KOPT-K1 (cell line): ENCODE measurements at regions not wholly inside any gene's neighbourhood (a gene's known extent, or its start where the extent isn't known, plus 50 kb on each side); places are given as distances from the start of the nearest gene placed in this dataset.

Experiments used
- H3K27ac ChIP-seq: fragments of 200-600 bp; sonication (generic); 2 replicates; pipeline ENCODE4 v1.5.1; 2016; ENCODE audit warnings: antibody characterized with exemption, mild to moderate bottlenecking, low read depth, low read length; ENCODE audit not compliant: poor library complexity, severe bottlenecking
- H3K36me3 ChIP-seq: fragments of 200-600 bp; sonication (generic); 2 replicates; pipeline ENCODE4 v1.5.1; 2017; ENCODE audit warnings: antibody characterized with exemption, mild to moderate bottlenecking, low read length, moderate library complexity; ENCODE audit not compliant: insufficient read depth
- H3K9me3 ChIP-seq: fragments of 200-600 bp; sonication (generic); 2 replicates; pipeline ENCODE4 v1.5.1; 2017; ENCODE audit warnings: antibody characterized with exemption, low read length, mild to moderate bottlenecking; ENCODE audit not compliant: insufficient read depth, poor library complexity, severe bottlenecking

DNA sequence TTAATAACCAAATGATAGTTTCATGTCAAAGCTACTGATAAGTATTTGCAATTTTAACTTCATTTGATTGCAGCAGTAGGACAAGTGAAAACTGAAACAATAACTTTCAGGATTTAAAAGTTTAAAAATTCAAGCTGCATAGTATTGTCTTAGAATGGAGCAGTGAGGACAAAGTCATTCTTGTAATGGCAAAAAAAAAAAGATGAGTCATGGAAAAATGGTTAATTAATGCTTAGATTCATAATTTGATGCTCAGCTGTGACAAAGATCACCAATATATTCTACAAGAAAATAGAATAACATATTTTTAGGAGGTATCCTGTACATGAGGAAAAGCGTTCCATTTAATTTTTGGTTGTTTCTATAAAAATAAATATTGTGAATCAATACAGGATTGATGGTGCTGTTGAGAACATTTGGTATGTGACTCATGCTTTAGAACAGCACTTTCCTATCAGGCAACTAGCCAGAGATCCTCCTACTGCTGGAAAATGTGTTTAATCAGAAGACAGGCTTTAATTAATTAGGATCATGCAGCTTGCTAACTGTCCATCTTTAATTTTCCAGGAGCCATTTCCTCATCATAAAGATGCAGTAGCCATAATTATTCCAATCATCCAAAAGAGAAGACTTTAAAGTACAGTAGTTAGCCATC, 239.0 kb upstream of the MMADHC start:
- H3K36me3 ChIP-seq = no peaks in the 10 kb centered on the region
- no peaks in the 10 kb centered on the region for H3K9me3 ChIP-seq
- H3K27ac ChIP-seq = no peak overlapping the region

DNA sequence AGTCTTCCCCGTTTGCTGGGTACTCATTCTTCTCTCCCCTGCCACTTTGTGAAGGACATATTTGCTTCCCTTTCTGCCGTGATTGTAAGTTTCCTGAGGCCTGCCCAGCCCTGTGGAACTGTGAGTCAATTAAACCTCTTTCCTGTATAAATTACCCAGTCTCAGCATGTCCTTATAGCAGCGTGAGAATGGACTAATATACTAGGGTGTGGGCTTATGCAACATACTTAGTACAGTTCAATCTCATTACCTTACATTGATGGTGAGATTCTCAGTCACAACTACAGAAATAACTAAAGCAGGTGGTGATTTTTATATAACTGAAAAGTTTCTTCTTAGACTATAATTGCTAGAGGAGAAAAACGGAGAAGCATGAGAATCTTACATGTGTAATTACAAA, 237.9 kb upstream of the MMADHC start:
- H3K9me3 ChIP-seq = no peaks in the 10 kb centered on the region

DNA sequence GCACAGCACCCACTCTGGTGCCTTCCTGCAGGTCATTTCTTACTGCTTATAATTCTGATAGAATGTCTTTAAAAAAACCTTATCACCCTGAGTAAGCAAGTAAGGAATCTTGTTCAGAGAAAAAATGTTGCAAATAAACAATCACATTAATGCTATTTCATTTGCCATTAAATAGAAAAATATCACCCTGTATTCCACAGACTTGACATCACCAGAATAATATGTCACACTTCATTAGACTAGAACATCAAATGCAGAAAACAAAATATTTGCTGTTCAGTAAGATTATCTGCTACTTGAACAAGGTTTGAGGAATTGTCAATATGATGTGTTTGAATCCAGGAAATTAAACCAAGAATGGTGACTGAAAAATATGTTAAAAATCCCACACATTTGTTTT, 236.6 kb upstream of the MMADHC start:
- Histone ChIP-seq H3K27ac (no peak overlapping the region), H3K36me3 (no peaks in the 10 kb centered on the region), H3K9me3 (no peaks in the 10 kb centered on the region)

More for the DNA sequence above, 237.9 kb upstream of the MMADHC start:
- H3K36me3 ChIP-seq = no peaks in the 10 kb centered on the region
- H3K27ac ChIP-seq = no peak overlapping the region

DNA sequence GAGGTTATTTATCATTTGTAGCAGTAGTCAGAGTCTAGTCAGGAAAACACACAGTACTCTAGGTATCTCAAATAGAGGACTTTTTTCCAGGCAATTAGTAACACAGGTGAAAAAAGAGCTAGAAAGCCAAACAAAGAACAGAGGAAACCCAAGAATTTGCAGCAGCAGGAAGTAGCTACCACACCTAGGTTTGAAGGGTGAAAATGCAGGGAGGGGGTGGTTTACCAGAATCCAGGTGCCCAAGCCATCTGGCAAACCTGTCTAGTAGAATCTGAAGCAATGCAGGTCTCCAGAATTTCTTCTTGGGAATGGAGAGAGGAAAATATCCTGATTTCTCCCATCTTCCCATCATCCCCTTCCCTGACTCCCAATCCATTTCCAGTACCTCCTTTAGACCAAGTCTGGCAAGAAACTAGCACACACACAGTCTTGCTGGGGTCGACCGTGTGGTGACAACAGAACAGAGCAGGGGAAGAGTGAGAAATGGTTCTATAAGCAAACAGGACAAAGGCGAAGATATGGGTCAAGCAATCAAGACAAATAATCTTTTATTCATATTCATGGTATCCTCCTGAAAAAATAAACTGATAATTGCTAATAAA, 231.9 kb upstream of the MMADHC start:
- Histone ChIP-seq H3K36me3 (no peaks in the 10 kb centered on the region), H3K27ac (no peak overlapping the region), H3K9me3 (no peaks in the 10 kb centered on the region)

DNA sequence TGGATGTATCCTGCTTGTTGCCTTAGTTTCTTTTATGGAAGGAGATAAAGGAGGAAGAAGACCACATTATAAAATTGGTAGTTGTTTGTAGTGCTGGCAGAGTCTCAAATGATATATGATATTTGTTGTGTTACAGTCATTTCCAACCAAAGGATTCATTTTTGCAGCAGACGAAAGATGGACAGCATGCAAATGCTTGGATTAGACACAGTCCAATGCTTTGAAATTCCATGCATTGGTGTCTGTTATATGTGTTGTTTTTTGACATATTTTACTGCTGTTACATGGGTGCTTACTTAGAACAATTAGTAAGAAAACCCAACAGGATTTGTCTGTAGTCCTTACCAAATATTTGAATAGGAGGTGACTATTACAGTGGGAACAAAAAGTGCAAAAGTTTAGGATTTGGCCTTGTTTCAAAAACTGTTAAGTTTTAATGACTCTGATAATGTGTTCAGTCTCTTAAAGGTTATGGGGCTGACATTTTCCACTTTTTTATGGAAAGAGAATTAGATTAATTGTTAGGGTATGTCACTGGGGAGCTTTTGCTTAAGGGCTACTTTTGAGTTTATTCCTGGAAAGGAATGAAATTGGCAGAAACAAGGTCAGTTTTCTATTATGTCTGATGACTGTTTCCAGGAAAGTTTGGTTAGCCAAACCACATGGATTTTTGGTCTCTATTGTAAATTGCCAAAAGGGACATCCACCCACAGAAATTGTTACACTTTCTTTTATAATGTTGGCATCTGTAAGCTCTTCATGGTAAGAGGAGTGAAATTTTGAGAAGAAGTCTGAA, 229.4 kb upstream of the MMADHC start:
- H3K36me3 ChIP-seq = no peaks in the 10 kb centered on the region
- H3K27ac ChIP-seq = no peak overlapping the region
- no peaks in the 10 kb centered on the region for H3K9me3 ChIP-seq

DNA sequence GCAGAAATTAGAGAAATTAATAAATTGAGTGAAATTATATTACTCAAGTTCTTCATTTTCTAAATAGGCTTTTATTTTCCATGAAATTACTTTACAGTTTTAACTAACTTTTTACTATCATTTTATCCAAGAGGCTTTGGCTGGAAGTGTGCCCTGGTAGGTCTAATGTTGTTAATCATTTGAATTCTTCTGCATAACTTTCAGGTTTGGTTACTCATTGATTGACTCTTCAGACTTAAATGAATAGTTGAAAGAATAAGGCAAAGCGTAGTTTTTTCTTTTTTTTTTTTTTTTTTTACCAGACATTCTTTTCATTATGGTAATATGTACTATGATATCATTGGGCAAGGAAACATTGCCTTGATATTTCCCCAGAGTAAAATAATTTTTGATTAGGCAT, 228.4 kb upstream of the MMADHC start:
- no peaks in the 10 kb centered on the region for H3K36me3 ChIP-seq
- no peaks in the 10 kb centered on the region for H3K9me3 ChIP-seq
- no peak overlapping the region for H3K27ac ChIP-seq

DNA sequence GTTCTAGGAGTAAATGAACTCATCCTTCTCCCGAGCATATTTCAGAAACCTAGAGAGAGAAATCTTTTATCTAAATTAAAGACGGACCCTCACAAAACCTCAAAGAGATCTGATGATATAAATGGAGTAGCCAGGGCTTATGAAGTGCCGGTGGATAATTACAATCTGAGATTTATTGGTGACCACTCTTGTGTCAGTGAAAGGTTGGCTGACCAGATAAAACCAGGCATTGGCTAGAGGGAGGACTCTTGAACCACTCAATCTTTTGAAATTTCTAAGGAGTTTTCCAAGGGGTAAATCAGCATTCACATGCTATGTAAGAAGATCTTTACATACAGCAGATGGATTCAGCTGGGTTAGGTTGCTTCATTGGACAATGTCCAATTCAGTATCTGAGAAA, 227.3 kb upstream of the MMADHC start:
- H3K36me3 ChIP-seq = no peaks in the 10 kb centered on the region
- no peak overlapping the region for H3K27ac ChIP-seq
- H3K9me3 ChIP-seq = no peaks in the 10 kb centered on the region

DNA sequence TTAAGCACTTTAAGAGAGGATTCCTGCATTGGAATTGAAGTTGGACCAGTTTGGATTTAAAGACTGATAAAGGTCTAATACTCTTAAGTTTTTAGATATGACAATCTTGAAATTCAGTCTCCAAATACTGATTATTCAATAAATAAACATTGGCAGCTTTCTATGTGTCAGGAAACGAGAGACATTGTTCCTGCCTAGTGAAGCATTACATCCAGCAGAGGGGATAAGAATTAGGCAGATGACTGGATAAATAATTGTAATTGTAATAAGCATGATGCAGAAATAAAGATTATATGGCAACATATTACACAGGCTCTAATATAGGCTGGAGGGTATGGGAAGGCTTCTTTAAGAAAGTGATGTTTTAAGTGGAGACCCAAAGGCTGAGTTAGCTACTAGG, 226.5 kb upstream of the MMADHC start:
- Histone ChIP-seq H3K36me3 (no peaks in the 10 kb centered on the region), H3K9me3 (no peaks in the 10 kb centered on the region), H3K27ac (no peak overlapping the region)

DNA sequence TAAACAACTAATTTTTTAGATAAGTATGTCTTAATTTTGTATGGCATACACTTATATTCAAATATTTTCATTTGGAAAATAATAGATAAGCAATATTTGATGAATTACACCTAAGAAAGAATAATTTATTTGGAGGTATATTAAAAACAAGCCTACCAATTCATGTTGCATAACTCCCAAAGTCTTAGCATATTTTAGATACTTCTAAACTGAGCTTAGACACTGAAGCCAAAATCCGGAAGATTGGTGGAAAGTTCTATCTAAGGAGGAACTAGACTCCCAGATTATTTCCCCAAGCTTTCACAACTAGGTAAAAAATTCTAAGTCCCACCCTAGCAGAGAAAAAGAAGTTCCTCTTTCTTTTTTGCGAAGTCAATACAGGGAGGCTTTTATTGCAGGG, 221.0 kb upstream of the MMADHC start:
- Histone ChIP-seq H3K36me3 (no peaks in the 10 kb centered on the region), H3K27ac (no peak overlapping the region), H3K9me3 (no peaks in the 10 kb centered on the region)

DNA sequence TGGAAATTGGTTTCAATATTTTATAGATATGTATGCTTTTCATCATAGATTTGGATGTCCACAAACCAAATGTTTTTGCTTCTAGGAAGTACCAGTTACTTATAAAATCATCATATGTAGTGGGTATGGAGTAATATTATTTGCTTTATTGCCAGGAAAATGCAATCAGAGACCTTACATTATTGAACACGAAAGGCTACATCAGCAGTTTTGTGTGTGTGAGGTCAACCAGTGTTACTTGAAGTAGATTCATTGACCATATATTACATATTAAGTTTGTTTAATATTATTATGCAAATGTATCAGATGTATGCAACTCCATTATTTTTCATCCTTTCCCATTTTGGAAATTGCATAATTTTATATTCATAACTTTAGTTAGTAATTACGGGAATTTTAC, 219.1 kb upstream of the MMADHC start:
- H3K9me3 ChIP-seq = no peaks in the 10 kb centered on the region
- H3K27ac ChIP-seq = no peak overlapping the region
- no peaks in the 10 kb centered on the region for H3K36me3 ChIP-seq

DNA sequence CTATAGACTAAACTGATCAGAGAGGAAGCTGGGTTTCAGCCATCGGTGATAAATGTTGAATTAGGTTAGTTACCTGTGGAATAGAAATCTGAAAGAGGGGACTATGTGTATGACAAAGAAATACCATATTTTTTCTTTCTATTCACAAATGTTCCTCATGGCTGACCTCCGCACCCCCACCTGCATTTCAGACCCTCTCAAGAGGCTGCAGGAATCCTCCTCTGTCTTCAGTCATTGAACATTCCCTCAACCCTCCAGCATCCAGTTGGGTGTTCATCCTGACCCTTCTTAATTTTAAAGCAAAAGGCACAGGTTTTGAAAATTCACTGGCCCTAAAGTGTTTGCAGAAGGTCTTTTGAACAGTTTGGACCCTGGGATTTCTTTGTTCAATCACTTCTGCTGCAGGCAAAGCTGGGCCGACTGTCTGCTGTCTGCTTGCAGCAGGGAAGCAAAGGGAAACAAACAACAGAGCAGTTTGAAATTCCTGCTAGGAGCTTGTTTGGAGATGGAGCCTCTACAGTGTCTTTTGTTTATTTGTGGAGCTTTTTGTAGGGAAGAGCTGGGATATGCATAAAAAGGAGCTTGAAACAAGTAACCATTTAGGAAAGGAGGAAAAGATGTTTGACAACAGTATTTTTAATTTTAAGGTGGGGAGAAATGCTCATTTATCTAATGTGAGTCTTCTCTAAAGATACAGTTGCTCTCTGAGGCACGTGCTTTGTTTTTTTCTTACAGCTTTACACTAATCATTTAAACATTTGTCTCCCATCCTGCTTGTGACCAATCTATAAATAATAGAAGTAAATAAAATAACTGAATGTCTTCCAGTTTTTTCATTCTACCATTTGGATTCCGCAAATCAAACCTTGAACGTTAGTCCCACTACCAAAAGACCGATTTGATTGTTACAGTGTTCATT, 213.3 kb upstream of the MMADHC start:
- H3K9me3 ChIP-seq = no peaks in the 10 kb centered on the region
- no peaks in the 10 kb centered on the region for H3K36me3 ChIP-seq
- H3K27ac ChIP-seq = no peak overlapping the region

DNA sequence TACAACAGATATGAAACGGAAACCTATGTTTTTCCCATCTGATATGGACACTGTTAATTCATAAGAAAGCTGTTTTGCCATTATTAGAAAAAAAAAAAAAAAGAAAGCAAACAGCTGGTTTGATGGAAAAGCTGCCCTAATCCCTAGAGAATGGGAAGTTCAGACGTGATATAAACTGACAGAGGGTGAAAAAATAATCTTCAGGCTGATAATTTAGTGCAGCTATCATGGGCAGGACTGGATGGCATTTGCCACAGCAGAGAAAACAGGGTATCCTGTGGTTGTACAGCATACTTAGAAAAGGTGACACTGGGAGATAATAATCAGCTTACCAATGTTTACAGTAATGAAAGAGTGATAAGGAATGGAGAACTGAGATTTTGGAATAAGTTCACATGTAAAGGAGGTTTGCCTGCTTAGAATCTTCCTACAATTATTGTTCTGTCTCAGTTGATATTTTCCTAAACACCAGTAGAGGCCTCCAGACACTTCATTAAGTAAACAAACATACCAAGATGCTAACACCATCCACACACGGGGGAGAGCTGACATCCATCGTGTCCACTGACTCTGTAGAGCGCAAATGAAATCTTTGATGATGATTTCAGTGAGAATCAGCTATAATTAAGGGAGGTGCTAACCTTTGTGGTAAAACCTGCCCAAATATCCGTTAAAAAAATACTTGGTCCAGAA, 211.6 kb upstream of the MMADHC start:
- Histone ChIP-seq H3K9me3 (no peaks in the 10 kb centered on the region), H3K36me3 (no peaks in the 10 kb centered on the region), H3K27ac (no peak overlapping the region)

DNA sequence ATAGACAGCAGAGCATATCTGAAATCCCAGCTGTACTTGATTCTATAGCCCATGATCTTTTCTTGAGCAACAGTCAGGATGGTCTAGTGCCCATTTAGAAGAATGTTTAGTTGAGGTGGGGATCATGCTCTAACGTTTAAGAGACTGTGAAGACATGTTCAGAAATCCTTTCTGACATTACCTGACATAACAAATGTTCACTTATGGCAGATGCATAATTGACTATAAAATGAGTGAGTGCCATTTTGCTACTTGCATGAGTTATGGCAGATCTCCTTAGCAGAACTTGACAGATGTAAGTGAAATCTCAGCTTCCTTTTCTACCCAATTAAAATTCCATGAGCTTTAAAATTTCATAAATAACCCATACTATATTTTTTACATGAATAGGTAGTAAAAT, 209.5 kb upstream of the MMADHC start:
- Histone ChIP-seq H3K36me3 (no peaks in the 10 kb centered on the region), H3K27ac (no peak overlapping the region), H3K9me3 (no peaks in the 10 kb centered on the region)

DNA sequence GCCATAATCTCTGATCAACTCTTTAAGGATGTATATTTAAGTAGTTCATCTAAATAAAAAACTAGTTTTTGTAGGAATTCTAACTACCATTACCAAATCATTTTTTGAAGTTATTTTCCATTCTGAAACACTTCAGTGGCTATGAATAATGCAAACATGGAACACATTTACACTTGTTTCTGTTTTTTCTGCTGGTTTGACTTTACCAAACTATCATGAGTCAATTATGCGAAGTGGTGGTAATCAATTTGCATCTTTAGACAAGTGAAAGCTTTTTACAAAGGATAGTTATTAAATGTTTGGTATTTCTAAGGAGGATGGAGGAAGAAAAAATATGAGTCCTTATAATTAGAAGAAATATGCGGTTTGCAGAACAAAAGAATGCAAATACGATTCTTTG, 202.0 kb upstream of the MMADHC start:
- H3K27ac ChIP-seq = no peak overlapping the region

More for the DNA sequence above, 202.0 kb upstream of the MMADHC start:
- H3K9me3 ChIP-seq = no peaks in the 10 kb centered on the region
- H3K36me3 ChIP-seq = no peaks in the 10 kb centered on the region
